Tibial nerve (tissue), 4 donors: ENCODE measurements at regions not wholly inside any gene's neighbourhood (a gene's known extent, or its start where the extent isn't known, plus 50 kb on each side); places are given as distances from the start of the nearest gene placed in this dataset.

Experiments
- DNase-seq, 2 donors: peaks; one replicate each; pipeline ENCODE4 v3.0.0-alpha.2; 2019; ENCODE audit warnings: low spot score in 2 of 2
- H3K27ac ChIP-seq, 4 donors: fragments of 200-600 bp; sonication (generic) in 3 of 4; one replicate each; pipeline ENCODE4 v1.5.1; 2017 to 2019; ENCODE audit warnings: mild to moderate bottlenecking in 1 of 4
- H3K27me3 ChIP-seq, 2 donors: fragments of 200-600 bp; sonication (generic) in 1 of 2; one replicate each; pipeline versions ENCODE4 v1.5.1 to v1.6.0; 2017 to 2019
- H3K36me3 ChIP-seq, 3 donors: fragments of 200-600 bp; sonication (generic); one replicate each; pipeline ENCODE4 v1.5.1; 2018 to 2019
- H3K4me1 ChIP-seq, 4 donors: fragments of 200-600 bp; sonication (generic) in 3 of 4; one replicate each; pipeline ENCODE4 v1.5.1; 2017 to 2019
- H3K4me3 ChIP-seq, 4 donors: fragments of 200-600 bp; sonication (generic) in 3 of 4; one replicate each; pipeline ENCODE4 v1.5.1; 2017 to 2019; ENCODE audit warnings: mild to moderate bottlenecking in 1 of 4, moderate library complexity in 1 of 4
- H3K9me3 ChIP-seq, 4 donors: fragments of 200-600 bp; sonication (generic) in 3 of 4; one replicate each; pipeline ENCODE4 v1.5.1; 2017 to 2019
- EP300 ChIP-seq, 2 donors: sonication (generic); formaldehyde crosslinking; IDR thresholded peaks; one replicate each; pipeline ENCODE4 v1.6.1; 2017; ENCODE audit warnings: antibody characterized with exemption in 2 of 2, mild to moderate bottlenecking in 1 of 2
- POLR2A ChIP-seq, 2 donors: fragments of 450-650 bp; IDR thresholded peaks; one replicate each; pipeline ENCODE4 v1.6.1; 2017; ENCODE audit warnings: antibody characterized with exemption in 2 of 2, mild to moderate bottlenecking in 2 of 2, moderate library complexity in 2 of 2
- WGBS, 2 donors: methylation state at CpG; one replicate each; pipeline ENCODE4 v1.1.5; 2018; 5-methylcytosine and 5-hydroxymethylcytosine counted together
- TF ChIP-seq, protein P1 (sequence below), 5 experiments: fragments of 200-600 bp in 3 of 5; fragments of 450-650 bp in 2 of 5; sonication (generic) in 3 of 5; IDR thresholded peaks; one replicate each; pipeline ENCODE4 v1.5.1; 2016 to 2019; ENCODE audit warnings: antibody characterized with exemption in 5 of 5, mild to moderate bottlenecking in 3 of 5, moderate library complexity in 2 of 5

DNA sequence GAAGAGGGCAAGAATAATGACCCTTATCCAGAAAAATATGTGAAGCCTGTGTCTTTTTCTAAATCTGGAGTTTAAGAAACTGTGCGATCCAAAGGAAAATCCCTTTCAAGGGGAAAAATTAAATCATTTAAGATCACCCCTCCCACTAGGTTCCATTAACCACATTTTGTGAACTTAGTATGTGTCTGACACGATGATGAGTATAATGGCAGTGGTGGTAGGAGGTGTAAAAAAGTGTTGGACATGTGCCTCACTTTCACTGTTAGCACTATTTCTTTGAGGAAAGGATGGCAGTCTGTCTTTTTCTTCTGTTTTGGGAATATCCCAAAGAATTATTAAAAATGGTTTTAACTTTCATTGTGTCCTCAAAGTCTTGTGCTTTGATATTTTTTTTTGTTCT, 392.3 kb upstream of the CITED2 start:
- TF ChIP-seq EP300 (IDR thresholded peaks at IDR 0.05) (no peak), POLR2A (IDR thresholded peaks at IDR 0.05) (no peak)
- TF ChIP-seq, protein P1, sequence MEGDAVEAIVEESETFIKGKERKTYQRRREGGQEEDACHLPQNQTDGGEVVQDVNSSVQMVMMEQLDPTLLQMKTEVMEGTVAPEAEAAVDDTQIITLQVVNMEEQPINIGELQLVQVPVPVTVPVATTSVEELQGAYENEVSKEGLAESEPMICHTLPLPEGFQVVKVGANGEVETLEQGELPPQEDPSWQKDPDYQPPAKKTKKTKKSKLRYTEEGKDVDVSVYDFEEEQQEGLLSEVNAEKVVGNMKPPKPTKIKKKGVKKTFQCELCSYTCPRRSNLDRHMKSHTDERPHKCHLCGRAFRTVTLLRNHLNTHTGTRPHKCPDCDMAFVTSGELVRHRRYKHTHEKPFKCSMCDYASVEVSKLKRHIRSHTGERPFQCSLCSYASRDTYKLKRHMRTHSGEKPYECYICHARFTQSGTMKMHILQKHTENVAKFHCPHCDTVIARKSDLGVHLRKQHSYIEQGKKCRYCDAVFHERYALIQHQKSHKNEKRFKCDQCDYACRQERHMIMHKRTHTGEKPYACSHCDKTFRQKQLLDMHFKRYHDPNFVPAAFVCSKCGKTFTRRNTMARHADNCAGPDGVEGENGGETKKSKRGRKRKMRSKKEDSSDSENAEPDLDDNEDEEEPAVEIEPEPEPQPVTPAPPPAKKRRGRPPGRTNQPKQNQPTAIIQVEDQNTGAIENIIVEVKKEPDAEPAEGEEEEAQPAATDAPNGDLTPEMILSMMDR (IDR thresholded peaks at IDR 0.05): no peak
- no peak overlapping the region for H3K4me3 ChIP-seq
- no peaks in the 10 kb centered on the region for H3K36me3 ChIP-seq
- no peaks in the 10 kb centered on the region for H3K9me3 ChIP-seq
- peaks cover 0 to 22% (median 6%) of the 10 kb centered on the region in 4 donors for H3K4me1 ChIP-seq
- no peak overlapping the region for H3K27ac ChIP-seq
- no peak for DNase-seq
- H3K27me3 ChIP-seq: no peaks in the 10 kb centered on the region
- 88 to 93% methylated on average over 2 of the region's 2 CpGs for WGBS, 2 donors

DNA sequence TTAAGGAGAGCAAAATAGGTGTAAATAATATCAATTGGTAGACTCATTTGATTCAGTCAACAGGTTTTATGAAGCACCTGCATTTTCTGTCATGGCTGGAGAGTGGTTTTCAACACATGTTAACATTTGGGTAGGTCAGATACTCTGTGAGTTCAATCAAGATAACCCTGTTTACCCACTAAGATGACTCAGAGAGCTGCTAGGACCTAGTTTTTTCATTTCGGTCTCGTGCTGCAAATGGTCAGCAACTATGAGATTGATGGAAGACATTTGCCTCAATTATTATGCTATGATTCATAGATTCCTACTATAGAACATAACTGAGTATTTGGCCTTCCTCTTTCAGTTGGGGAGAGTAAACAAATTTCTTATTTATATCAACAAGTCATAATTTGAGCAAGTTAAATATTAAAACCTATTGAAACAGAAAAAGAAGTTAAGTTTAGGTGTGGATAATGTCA, 391.4 kb upstream of the CITED2 start:
- 52 to 66% methylated on average over 2 of the region's 2 CpGs for WGBS, 2 donors

DNA sequence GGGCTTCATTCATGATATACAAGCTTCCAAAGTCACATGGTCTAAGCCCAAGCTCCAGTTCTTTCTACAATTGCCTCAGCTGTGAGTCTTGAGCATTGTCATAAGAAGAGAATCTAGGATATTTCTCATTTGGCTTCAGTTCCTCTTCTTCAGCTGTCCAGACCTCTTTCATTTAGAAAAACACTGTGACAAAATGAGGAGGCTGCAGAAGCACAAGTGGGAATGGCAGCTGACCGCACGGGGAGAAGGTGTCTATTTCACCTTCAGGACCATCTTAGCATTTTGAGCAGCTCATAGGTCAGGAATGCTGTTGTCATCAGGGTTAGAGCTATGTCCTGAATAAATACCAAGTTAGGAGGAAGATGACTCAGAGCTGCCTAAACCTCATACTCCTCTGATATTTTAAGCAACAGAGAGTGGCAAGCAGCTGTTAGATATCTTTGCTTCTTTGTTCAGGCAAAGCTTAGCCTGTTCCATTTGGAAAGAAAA, 390.1 kb upstream of the CITED2 start:
- 42 to 53% methylated on average over 2 of the region's 2 CpGs for WGBS, 2 donors
- Histone ChIP-seq H3K36me3 (no peaks in the 10 kb centered on the region), H3K4me1 (peaks cover 0 to 33% (median 6%) of the 10 kb centered on the region in 4 donors), H3K27me3 (no peaks in the 10 kb centered on the region), H3K9me3 (no peaks in the 10 kb centered on the region), H3K4me3 (no peak overlapping the region), H3K27ac (peak overlapping the region; percentile 15 to 86 (median 64))
- DNase-seq: peak in 1 of 2 donors; percentile 55
- TF ChIP-seq POLR2A (IDR thresholded peaks at IDR 0.05): no peak
- peak in 1 of 2 donors; percentile 85 for TF ChIP-seq EP300 (IDR thresholded peaks at IDR 0.05)
- TF ChIP-seq, protein P1 (IDR thresholded peaks at IDR 0.05): no peak

More for the DNA sequence above, 391.4 kb upstream of the CITED2 start:
- Histone ChIP-seq H3K9me3 (no peaks in the 10 kb centered on the region), H3K4me1 (peaks cover 0 to 22% (median 6%) of the 10 kb centered on the region in 4 donors), H3K4me3 (no peak overlapping the region), H3K27ac (peak overlapping the region in 2 of 4 donors; percentile 78 to 86), H3K36me3 (no peaks in the 10 kb centered on the region), H3K27me3 (no peaks in the 10 kb centered on the region)
- TF ChIP-seq EP300 (IDR thresholded peaks at IDR 0.05) (no peak), POLR2A (IDR thresholded peaks at IDR 0.05) (no peak)
- TF ChIP-seq, protein P1 (IDR thresholded peaks at IDR 0.05): no peak
- no peak for DNase-seq

DNA sequence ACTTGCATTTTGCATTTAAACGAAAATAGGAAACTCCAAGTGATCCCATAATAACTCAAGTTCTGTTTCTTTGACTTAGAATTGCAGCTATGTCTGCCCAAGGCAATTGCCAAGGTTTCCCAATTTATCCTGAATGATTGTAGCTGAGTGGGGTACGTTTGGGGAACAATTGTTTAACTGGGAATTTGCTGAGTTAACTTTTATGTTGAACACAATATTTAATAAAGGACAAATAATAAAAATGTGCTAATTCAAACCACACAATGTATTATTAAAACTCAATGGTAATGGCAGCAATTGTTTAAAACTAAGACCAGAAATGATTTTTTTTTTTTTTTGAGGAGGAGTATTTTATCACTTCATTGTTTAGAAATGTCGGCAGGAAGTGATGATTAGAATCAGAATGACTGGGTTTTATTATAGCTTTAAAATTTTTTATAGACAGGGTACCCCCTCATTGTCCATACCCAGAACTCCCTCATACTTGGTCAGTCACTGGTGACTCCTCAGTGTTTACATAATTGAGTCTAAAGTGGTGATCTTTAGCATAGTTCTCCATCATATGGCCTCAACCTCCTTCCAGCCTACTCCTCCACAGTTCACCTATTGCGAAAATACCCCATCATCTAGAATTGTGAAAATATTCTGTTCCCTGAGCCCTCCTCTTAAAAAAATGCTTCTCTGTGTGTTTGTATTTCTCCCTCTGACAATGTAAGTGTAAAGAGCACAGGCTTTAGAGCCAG, 389.2 kb upstream of the CITED2 start:
- no peaks in the 10 kb centered on the region for H3K9me3 ChIP-seq
- no peak for DNase-seq
- no peaks in the 10 kb centered on the region for H3K36me3 ChIP-seq
- no peaks in the 10 kb centered on the region for H3K27me3 ChIP-seq
- H3K27ac ChIP-seq: peak overlapping the region in 3 of 4 donors; percentile 51 to 86 (median 78)
- H3K4me1 ChIP-seq: peaks cover 0 to 36% (median 6%) of the 10 kb centered on the region in 4 donors
- no peak overlapping the region for H3K4me3 ChIP-seq
- no peak for TF ChIP-seq POLR2A (IDR thresholded peaks at IDR 0.05)
- TF ChIP-seq, protein P1 (IDR thresholded peaks at IDR 0.05): no peak
- no peak for TF ChIP-seq EP300 (IDR thresholded peaks at IDR 0.05)
- 62 to 63% methylated on average over 4 of the region's 4 CpGs for WGBS, 2 donors

DNA sequence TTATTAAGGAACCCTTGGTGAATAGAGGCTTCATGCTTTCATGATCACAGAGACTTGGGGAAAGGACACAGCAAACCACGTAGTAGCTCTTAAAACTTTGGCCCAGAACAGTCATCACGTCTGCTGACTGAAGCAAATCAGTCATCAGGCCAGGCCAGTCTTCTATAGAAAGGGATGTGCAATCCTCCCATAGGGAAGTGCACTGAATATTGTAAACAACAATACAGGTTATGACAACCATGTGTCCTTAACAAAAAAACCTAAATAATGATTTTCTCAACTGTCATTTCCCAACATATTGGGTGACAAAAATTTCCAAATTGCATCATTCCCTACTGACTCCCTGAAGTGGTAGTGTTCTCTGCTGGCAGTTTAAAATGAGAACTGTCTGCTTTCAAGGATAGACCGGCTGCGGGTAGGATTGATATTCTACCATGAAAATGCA, 388.2 kb upstream of the CITED2 start:
- Histone ChIP-seq H3K27me3 (no peaks in the 10 kb centered on the region), H3K36me3 (no peaks in the 10 kb centered on the region), H3K27ac (peak overlapping the region in 2 of 4 donors; percentile 33 to 78), H3K4me1 (peaks cover 0 to 40% (median 6%) of the 10 kb centered on the region in 4 donors), H3K4me3 (no peak overlapping the region), H3K9me3 (no peaks in the 10 kb centered on the region)
- DNase-seq: no peak
- TF ChIP-seq EP300 (IDR thresholded peaks at IDR 0.05): peak in 1 of 2 donors; percentile 68
- TF ChIP-seq, protein P1 (IDR thresholded peaks at IDR 0.05): no peak
- 55 to 73% methylated on average over 4 of the region's 4 CpGs for WGBS, 2 donors
